Cardiac fibroblast (primary cell): ENCODE measurements at regions not wholly inside any gene's neighbourhood (a gene's known extent, or its start where the extent isn't known, plus 50 kb on each side); places are given as distances from the start of the nearest gene placed in this dataset.

Experiments
- DNase-seq, 2 donors: peaks; one replicate each; pipeline versions ENCODE4 v3.0.0 to v3.0.0-alpha.2; 2010; ENCODE audit warnings: low read depth in 2 of 2
- H3K4me3 ChIP-seq, 2 donors: replicated peaks in 1 of 2; 1 replicate in 1 of 2; 2 replicates in 1 of 2; pipeline ENCODE4 v1.5.1; 2011; ENCODE audit warnings: low read depth in 2 of 2, low read length in 2 of 2, mild to moderate bottlenecking in 2 of 2, moderate library complexity in 1 of 2
- CTCF ChIP-seq: IDR thresholded peaks from one replicate; pipeline ENCODE4 v1.5.1; 2011; ENCODE audit warnings: low read depth, mild to moderate bottlenecking, low read length, inconsistent platforms

- no peak for DNase-seq
- H3K4me3 ChIP-seq: no peak overlapping the region
- no peak for TF ChIP-seq CTCF
Observed at GRCh38 chr13:81821259-81821658, 1480.3 kb upstream of the SPRY2 start.

GRCh38 chr13:81800433-81800832 is 1459.5 kb upstream of the SPRY2 start:
- DNase-seq: no peak
- no peak overlapping the region for H3K4me3 ChIP-seq
- no peak for TF ChIP-seq CTCF

- no peak overlapping the region for H3K4me3 ChIP-seq
- no peak for TF ChIP-seq CTCF
- no peak for DNase-seq
Observed at GRCh38 chr13:81795710-81796109, 1454.8 kb upstream of the SPRY2 start.

- TF ChIP-seq CTCF: no peak
- no peak for DNase-seq
- no peak overlapping the region for H3K4me3 ChIP-seq
Observed at GRCh38 chr13:81791641-81792040, 1450.7 kb upstream of the SPRY2 start.

- TF ChIP-seq CTCF: no peak
- no peak overlapping the region for H3K4me3 ChIP-seq
- no peak for DNase-seq
Observed at GRCh38 chr13:81781471-81781870, 1440.5 kb upstream of the SPRY2 start.

GRCh38 chr13:81779876-81780275 is 1439.0 kb upstream of the SPRY2 start:
- no peak for DNase-seq
- no peak for TF ChIP-seq CTCF
- no peak overlapping the region for H3K4me3 ChIP-seq

- no peak for TF ChIP-seq CTCF
- H3K4me3 ChIP-seq: no peak overlapping the region
- no peak for DNase-seq
Observed at GRCh38 chr13:81778350-81778749, 1437.4 kb upstream of the SPRY2 start.
